WERI-Rb-1 (cell line): ENCODE measurements at regions not wholly inside any gene's neighbourhood (a gene's known extent, or its start where the extent isn't known, plus 50 kb on each side); places are given as distances from the start of the nearest gene placed in this dataset.
A peak's percentile ranks its signal among the peaks of the same experiment; 100 is the strongest.

Experiments
- DNase-seq: peaks from one replicate; pipeline ENCODE4 v3.0.0-alpha.2; 2020
- H3K27ac ChIP-seq: fragments of 250-450 bp; sonication (Bioruptor Pico); 2 replicates; pipeline ENCODE4 v1.5.1; 2020; ENCODE audit warnings: mild to moderate bottlenecking, moderate library complexity
- H3K27me3 ChIP-seq: fragments of 250-450 bp; sonication (Bioruptor Pico); 2 replicates; pipeline ENCODE4 v1.5.1; 2021; ENCODE audit warnings: mild to moderate bottlenecking, low read depth, moderate library complexity; ENCODE audit not compliant: insufficient read depth, severe bottlenecking
- H3K36me3 ChIP-seq: fragments of 250-450 bp; sonication (Bioruptor Pico); 2 replicates; pipeline ENCODE4 v1.5.1; 2020; ENCODE audit warnings: mild to moderate bottlenecking, moderate library complexity
- H3K4me3 ChIP-seq: 2 replicates; pipeline ENCODE4 v1.5.1; 2011; ENCODE audit warnings: low read depth, mild to moderate bottlenecking, control low read depth, low read length
- H3K9me3 ChIP-seq: fragments of 250-450 bp; sonication (Bioruptor Pico); 2 replicates; pipeline ENCODE4 v1.5.1; 2021; ENCODE audit warnings: mild to moderate bottlenecking, moderate library complexity; ENCODE audit not compliant: severe bottlenecking
- TF ChIP-seq, protein P1 (sequence below): IDR thresholded peaks from 2 replicates; pipeline ENCODE4 v1.5.1; 2011; ENCODE audit warnings: low read depth, mild to moderate bottlenecking, control low read depth, inconsistent platforms, low read length

DNA sequence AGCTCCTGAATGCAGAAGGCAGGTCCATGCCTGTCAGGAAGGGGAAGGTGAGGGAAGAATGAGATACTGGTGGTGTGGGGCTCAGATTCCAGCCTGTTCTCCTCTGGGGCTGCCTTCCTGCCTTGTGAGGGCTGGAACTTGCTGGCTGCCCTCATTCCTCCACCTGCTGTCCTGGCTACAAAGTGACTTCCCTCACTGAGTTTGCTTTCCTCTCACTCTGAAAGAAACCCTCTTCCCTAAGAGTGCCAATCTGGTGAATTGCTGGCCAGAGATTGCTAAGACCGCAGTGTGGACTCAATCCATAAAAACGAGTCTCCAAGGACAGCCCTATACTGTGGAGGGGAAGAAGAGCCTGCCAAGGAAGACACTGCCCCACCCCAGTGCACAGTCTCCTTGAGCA is 664.4 kb upstream of the HS6ST1 start:
- Histone ChIP-seq H3K27ac (no peak overlapping the region), H3K4me3 (no peak overlapping the region), H3K9me3 (no peaks in the 10 kb centered on the region), H3K27me3 (no peaks in the 10 kb centered on the region), H3K36me3 (no peaks in the 10 kb centered on the region)
- TF ChIP-seq, protein P1, sequence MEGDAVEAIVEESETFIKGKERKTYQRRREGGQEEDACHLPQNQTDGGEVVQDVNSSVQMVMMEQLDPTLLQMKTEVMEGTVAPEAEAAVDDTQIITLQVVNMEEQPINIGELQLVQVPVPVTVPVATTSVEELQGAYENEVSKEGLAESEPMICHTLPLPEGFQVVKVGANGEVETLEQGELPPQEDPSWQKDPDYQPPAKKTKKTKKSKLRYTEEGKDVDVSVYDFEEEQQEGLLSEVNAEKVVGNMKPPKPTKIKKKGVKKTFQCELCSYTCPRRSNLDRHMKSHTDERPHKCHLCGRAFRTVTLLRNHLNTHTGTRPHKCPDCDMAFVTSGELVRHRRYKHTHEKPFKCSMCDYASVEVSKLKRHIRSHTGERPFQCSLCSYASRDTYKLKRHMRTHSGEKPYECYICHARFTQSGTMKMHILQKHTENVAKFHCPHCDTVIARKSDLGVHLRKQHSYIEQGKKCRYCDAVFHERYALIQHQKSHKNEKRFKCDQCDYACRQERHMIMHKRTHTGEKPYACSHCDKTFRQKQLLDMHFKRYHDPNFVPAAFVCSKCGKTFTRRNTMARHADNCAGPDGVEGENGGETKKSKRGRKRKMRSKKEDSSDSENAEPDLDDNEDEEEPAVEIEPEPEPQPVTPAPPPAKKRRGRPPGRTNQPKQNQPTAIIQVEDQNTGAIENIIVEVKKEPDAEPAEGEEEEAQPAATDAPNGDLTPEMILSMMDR, result no peak
- DNase-seq, result no peak

GRCh38 chr2:128984081-128984480 is 665.4 kb upstream of the HS6ST1 start:
- Histone ChIP-seq H3K4me3 (no peak overlapping the region), H3K27me3 (no peaks in the 10 kb centered on the region), H3K9me3 (no peaks in the 10 kb centered on the region), H3K36me3 (no peaks in the 10 kb centered on the region), H3K27ac (no peak overlapping the region)
- TF ChIP-seq, protein P1, result no peak
- no peak for DNase-seq

GRCh38 chr2:128984855-128985254 is 666.2 kb upstream of the HS6ST1 start:
- H3K36me3 ChIP-seq, result no peaks in the 10 kb centered on the region
- TF ChIP-seq, protein P1, result no peak
- no peaks in the 10 kb centered on the region for H3K27me3 ChIP-seq
- no peak overlapping the region for H3K4me3 ChIP-seq
- no peak for DNase-seq
- no peaks in the 10 kb centered on the region for H3K9me3 ChIP-seq
- H3K27ac ChIP-seq, result no peak overlapping the region

- DNase-seq, result peak; percentile 12
Observed at GRCh38 chr2:128986026-128986715, 667.5 kb upstream of the HS6ST1 start.

DNA sequence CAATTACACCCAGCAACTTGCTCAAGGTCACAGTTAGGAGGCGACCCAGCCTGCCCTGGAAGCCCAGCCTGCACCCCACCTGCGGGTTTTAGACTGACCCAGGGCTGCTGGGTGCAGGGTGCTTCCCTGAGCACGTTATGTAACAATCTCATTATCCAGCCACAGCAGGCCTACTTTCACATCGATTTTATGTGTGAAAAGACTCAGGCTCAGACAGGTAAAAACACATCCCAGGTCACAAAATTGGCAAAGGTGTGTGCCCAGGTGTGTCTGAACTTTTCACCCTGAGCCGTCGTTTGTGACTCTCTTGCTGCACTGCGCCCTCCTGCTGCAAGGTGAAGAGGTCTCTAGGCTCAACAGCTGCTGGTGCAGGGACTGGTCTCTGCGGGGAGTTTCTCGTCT is 668.2 kb upstream of the HS6ST1 start:
- no peak for DNase-seq
- H3K4me3 ChIP-seq, result no peak overlapping the region
- H3K36me3 ChIP-seq, result no peaks in the 10 kb centered on the region
- TF ChIP-seq, protein P1, result no peak
- H3K27me3 ChIP-seq, result no peaks in the 10 kb centered on the region
- H3K27ac ChIP-seq, result no peak overlapping the region
- H3K9me3 ChIP-seq, result no peaks in the 10 kb centered on the region

More at GRCh38 chr2:128986026-128986715, 667.5 kb upstream of the HS6ST1 start:
- no peaks in the 10 kb centered on the region for H3K27me3 ChIP-seq
- H3K4me3 ChIP-seq, result no peak overlapping the region
- H3K36me3 ChIP-seq, result no peaks in the 10 kb centered on the region
- no peak overlapping the region for H3K27ac ChIP-seq
- TF ChIP-seq, protein P1, result no peak
- no peaks in the 10 kb centered on the region for H3K9me3 ChIP-seq

- no peak overlapping the region for H3K27ac ChIP-seq
- no peaks in the 10 kb centered on the region for H3K36me3 ChIP-seq
- TF ChIP-seq, protein P1, result no peak
- H3K9me3 ChIP-seq, result no peaks in the 10 kb centered on the region
- no peak overlapping the region for H3K4me3 ChIP-seq
- no peaks in the 10 kb centered on the region for H3K27me3 ChIP-seq
- DNase-seq, result no peak
Observed at GRCh38 chr2:128988326-128988725, 669.7 kb upstream of the HS6ST1 start.
